Upper lobe of left lung (tissue), 6 donors: ENCODE measurements at regions not wholly inside any gene's neighbourhood (a gene's known extent, or its start where the extent isn't known, plus 50 kb on each side); places are given as distances from the start of the nearest gene placed in this dataset.

ENCODE experiments used
- ATAC-seq, 2 donors: fragments of 200-7000 bp; cut with Tn5 transposase; one replicate each; pipeline ENCODE4 v1.9.1; 2022; ENCODE audit warnings: mild to moderate bottlenecking in 2 of 2, moderate library complexity in 2 of 2; ENCODE audit not compliant: low FRiP score in 2 of 2
- DNase-seq, 2 donors: peaks; one replicate each; pipeline ENCODE4 v3.0.0-alpha.2; 2019 to 2020
- H3K27ac ChIP-seq, 4 donors: fragments of 200-600 bp; sonication (generic); one replicate each; pipeline ENCODE4 v1.5.1; 2016 to 2019
- H3K27me3 ChIP-seq, 4 donors: fragments of 200-600 bp; sonication (generic); one replicate each; pipeline ENCODE4 v1.5.1; 2017 to 2019
- H3K36me3 ChIP-seq, 4 donors: fragments of 200-600 bp; sonication (generic); one replicate each; pipeline ENCODE4 v1.5.1; 2016 to 2019
- H3K4me1 ChIP-seq, 4 donors: fragments of 200-600 bp; sonication (generic); one replicate each; pipeline ENCODE4 v1.5.1; 2018 to 2019
- H3K4me3 ChIP-seq, 4 donors: fragments of 200-600 bp; sonication (generic); one replicate each; pipeline ENCODE4 v1.5.1; 2017 to 2019; ENCODE audit warnings: mild to moderate bottlenecking in 2 of 4, moderate library complexity in 1 of 4
- H3K9me3 ChIP-seq, 4 donors: fragments of 200-600 bp; sonication (generic); one replicate each; pipeline ENCODE4 v1.5.1; 2018 to 2019
- CTCF ChIP-seq, 6 experiments: fragments of 450-650 bp in 4 of 6; fragments of 200-600 bp in 2 of 6; sonication (generic) in 2 of 6; IDR thresholded peaks; one replicate each; pipeline ENCODE4 v1.5.1; 2016 to 2019; ENCODE audit warnings: antibody characterized with exemption in 6 of 6
- EP300 ChIP-seq, 4 donors: sonication (generic); formaldehyde crosslinking; IDR thresholded peaks; one replicate each; pipeline ENCODE4 v1.5.1; 2017; ENCODE audit warnings: antibody characterized with exemption in 4 of 4, control low read depth in 2 of 4
- POLR2A ChIP-seq, 4 donors: fragments of 450-650 bp; IDR thresholded peaks; one replicate each; pipeline ENCODE4 v1.5.1; 2016 to 2017; ENCODE audit warnings: antibody characterized with exemption in 4 of 4, mild to moderate bottlenecking in 2 of 4
- POLR2AphosphoS5 ChIP-seq, 2 donors: sonication (generic); formaldehyde crosslinking; IDR thresholded peaks; one replicate each; pipeline ENCODE4 v1.5.1; 2017; ENCODE audit warnings: antibody characterized with exemption in 2 of 2
- WGBS, 2 donors: methylation state at CpG; one replicate each; pipeline ENCODE4 v1.1.5; 2017 to 2018; 5-methylcytosine and 5-hydroxymethylcytosine counted together
- donor health status: DM: no; HTN: no; CAD: no; lungs with moderate emphysema.
- donor health status: DM: no; HTN: yes; CAD: no; lungs with severe emphysema.

- Histone ChIP-seq H3K27me3 (no peaks in the 10 kb centered on the region), H3K4me1 (peaks cover 4 to 21% (median 14%) of the 10 kb centered on the region in 4 donors), H3K27ac (no peak overlapping the region), H3K36me3 (no peaks in the 10 kb centered on the region), H3K9me3 (peaks cover 0 to 6% (median 0%) of the 10 kb centered on the region in 4 donors), H3K4me3 (no peak overlapping the region)
- 60% methylated on average over 2 of the region's 2 CpGs for WGBS, 2 donors
- ATAC-seq (no peak), DNase-seq (no peak)
- TF ChIP-seq EP300 (IDR thresholded peaks at IDR 0.05) (no peak), POLR2A (IDR thresholded peaks at IDR 0.05) (no peak), POLR2AphosphoS5 (IDR thresholded peaks at IDR 0.05) (no peak), CTCF (IDR thresholded peaks at IDR 0.05) (no peak)
Observed at GRCh38 chr13:36533806-36534205, 101.5 kb downstream of the CCNA1 start.

- Histone ChIP-seq H3K36me3 (no peaks in the 10 kb centered on the region), H3K4me3 (no peak overlapping the region), H3K27ac (no peak overlapping the region), H3K9me3 (peaks cover 0 to 14% (median 3%) of the 10 kb centered on the region in 4 donors), H3K27me3 (no peaks in the 10 kb centered on the region), H3K4me1 (peaks cover 3 to 13% (median 7%) of the 10 kb centered on the region in 4 donors)
- no peak for ATAC-seq
- DNase-seq, result no peak
- 59 to 79% methylated on average over 3 of the region's 3 CpGs for WGBS, 2 donors
- no peak for TF ChIP-seq EP300 (IDR thresholded peaks at IDR 0.05)
- no peak for TF ChIP-seq CTCF (IDR thresholded peaks at IDR 0.05)
- no peak for TF ChIP-seq POLR2AphosphoS5 (IDR thresholded peaks at IDR 0.05)
- TF ChIP-seq POLR2A (IDR thresholded peaks at IDR 0.05), result no peak
Observed at GRCh38 chr13:36536546-36536945, 104.3 kb downstream of the CCNA1 start.

DNA sequence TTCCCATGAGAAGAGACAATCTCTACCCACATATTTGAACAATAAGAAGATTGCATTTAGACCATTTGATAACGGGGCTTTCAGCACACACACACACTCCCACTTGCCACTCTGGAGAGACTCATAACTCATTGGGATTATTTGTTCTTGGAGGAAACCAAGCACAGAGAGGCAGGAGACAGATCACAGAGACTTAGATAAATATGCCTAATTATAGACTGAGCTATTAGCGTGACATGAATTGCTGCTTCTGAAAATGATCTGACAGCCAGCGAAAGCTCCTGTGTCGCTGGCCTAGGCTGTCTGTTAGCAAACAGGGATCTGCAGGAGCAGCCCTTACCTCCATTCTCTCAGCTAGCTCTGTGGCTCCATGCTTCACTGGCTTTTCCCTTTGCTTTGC is 111.4 kb downstream of the CCNA1 start:
- ATAC-seq (no peak), DNase-seq (no peak)
- Histone ChIP-seq H3K4me1 (no peaks in the 10 kb centered on the region), H3K27ac (no peak overlapping the region), H3K4me3 (no peak overlapping the region), H3K9me3 (peaks cover 0 to 9% (median 3%) of the 10 kb centered on the region in 4 donors), H3K27me3 (no peaks in the 10 kb centered on the region), H3K36me3 (no peaks in the 10 kb centered on the region)
- WGBS, 2 donors, result 41 to 44% methylated on average over 4 of the region's 4 CpGs
- TF ChIP-seq EP300 (IDR thresholded peaks at IDR 0.05), result no peak
- TF ChIP-seq CTCF (IDR thresholded peaks at IDR 0.05), result no peak
- TF ChIP-seq POLR2AphosphoS5 (IDR thresholded peaks at IDR 0.05), result no peak
- no peak for TF ChIP-seq POLR2A (IDR thresholded peaks at IDR 0.05)

DNA sequence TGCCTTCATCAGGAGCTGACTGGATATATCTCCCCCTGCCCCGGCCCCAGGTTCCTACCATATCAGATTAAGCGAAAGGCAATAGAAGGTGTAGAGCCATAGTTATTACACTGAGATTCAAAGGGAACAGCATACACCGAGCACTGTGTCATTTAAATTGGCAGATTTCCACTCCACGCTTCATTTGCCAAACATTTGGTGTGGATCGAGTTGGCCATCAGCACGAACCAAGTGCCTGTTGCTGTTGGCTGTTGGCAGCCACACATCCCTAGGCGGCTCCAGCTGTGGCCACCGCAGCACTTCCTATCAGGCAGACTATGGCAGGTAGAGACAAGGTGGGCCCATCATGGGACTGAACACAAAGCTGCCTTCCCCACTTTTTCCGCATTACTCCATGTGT is 115.8 kb downstream of the CCNA1 start:
- H3K9me3 ChIP-seq, result no peaks in the 10 kb centered on the region
- WGBS, 2 donors, result 70 to 76% methylated on average over 8 to 9 of the region's 9 CpGs
- TF ChIP-seq CTCF (IDR thresholded peaks at IDR 0.05) (no peak), POLR2AphosphoS5 (IDR thresholded peaks at IDR 0.05) (no peak), EP300 (IDR thresholded peaks at IDR 0.05) (no peak), POLR2A (IDR thresholded peaks at IDR 0.05) (no peak)
- H3K4me1 ChIP-seq, result no peaks in the 10 kb centered on the region
- no peak overlapping the region for H3K4me3 ChIP-seq
- ATAC-seq, result no peak
- H3K27ac ChIP-seq, result no peak overlapping the region
- no peaks in the 10 kb centered on the region for H3K36me3 ChIP-seq
- H3K27me3 ChIP-seq, result no peaks in the 10 kb centered on the region
- no peak for DNase-seq

DNA sequence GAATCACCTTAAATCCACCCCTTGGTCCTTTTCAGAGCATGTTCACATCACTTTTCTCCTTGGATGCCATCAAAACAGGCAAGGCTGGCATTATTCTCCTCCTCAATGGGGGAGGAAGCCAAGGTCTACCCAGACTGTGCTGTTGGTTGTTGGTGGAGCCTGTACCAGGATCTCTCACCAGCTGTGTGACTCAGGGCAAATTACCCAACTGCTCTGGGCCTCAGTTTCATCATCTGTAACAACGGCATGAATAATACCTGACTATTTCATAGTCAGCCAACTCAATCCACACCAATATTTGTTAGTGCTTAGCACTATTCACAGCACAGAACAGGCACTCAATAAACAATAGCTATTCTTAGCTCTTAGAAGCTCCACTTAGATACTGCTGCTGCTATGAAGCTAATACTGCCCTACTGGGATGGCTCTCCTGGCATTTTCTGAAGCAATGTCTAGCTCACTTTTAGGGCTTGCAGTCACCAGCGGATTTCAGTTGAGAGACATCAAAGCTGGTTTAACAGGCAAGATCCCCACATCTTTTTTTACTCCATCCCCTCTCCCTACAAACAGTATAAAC is 116.9 kb downstream of the CCNA1 start:
- no peaks in the 10 kb centered on the region for H3K4me1 ChIP-seq
- no peaks in the 10 kb centered on the region for H3K36me3 ChIP-seq
- no peak overlapping the region for H3K27ac ChIP-seq
- H3K27me3 ChIP-seq, result no peaks in the 10 kb centered on the region
- DNase-seq, result no peak
- H3K9me3 ChIP-seq, result no peaks in the 10 kb centered on the region
- 86 to 90% methylated on average over 2 of the region's 2 CpGs for whole genome bisulfite sequencing, 2 donors
- no peak overlapping the region for H3K4me3 ChIP-seq
- ATAC-seq, result no peak
- TF ChIP-seq CTCF (IDR thresholded peaks at IDR 0.05) (no peak), POLR2A (IDR thresholded peaks at IDR 0.05) (no peak), POLR2AphosphoS5 (IDR thresholded peaks at IDR 0.05) (no peak), EP300 (IDR thresholded peaks at IDR 0.05) (no peak)
